ENCODE measurements at regions not wholly inside any gene's neighbourhood (a gene's known extent, or its start where the extent isn't known, plus 50 kb on each side); places are given as distances from the start of the nearest gene placed in this dataset.

DNA sequence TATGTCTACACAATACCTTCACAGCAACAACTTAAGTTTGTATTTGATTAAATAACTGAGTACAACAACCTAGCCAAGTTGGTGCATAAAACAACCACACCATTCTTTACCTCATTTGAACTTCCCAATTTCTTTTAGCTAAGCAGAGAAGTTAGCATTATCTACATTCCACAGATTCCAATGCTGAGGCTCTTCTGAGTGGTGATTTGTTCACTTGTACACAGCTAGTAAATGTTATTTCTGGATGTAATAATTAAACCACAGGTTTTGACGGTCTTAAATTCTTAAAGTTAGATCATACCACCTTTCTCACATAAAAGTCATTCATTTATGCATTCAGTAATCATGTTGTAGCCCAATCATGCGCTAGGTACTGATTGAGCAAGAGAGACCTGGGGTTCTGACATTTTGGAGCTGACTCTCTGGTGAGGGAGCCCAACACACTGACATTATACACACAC is 102.5 kb downstream of the SST start:
- peaks cover 34% of the 10 kb centered on the region for H3K27me3 Mint-ChIP-seq
- no peak for ATAC-seq (ENCODE audit: poor library complexity)
- no peaks in the 10 kb centered on the region for H3K4me1 ChIP-seq (ENCODE audit: insufficient read depth, low read length)
- H3K27ac Mint-ChIP-seq = no peak overlapping the region
- H3K36me3 Mint-ChIP-seq (ENCODE audit: low read depth) = no peaks in the 10 kb centered on the region
- H3K27me3 ChIP-seq (ENCODE audit: control insufficient read depth in 1 of 2, insufficient read depth in 2 of 2, low read length in 2 of 2) = peaks cover 0 to 11% of the 10 kb centered on the region in 2 experiments
- ChIA-PET CTCF (no interaction called here), POLR2A (no interaction called here)
- DNase-seq = no peak
- H3K36me3 ChIP-seq (ENCODE audit: insufficient read depth, low read length) = no peaks in the 10 kb centered on the region
- H3K4me1 Mint-ChIP-seq (ENCODE audit: low read depth) = no peaks in the 10 kb centered on the region
- no peak overlapping the region for H3K27ac ChIP-seq (ENCODE audit: low read depth in 1 of 2, low read length in 2 of 2)
- H3K4me3 ChIP-seq (ENCODE audit: low read length) = no peak overlapping the region
- no peak overlapping the region for H3K4me3 Mint-ChIP-seq
- intact Hi-C loops (cut with DNase I, micrococcal nuclease) = no loop called here
- no peaks in the 10 kb centered on the region for H3K9me3 ChIP-seq (ENCODE audit: control insufficient read depth in 1 of 2, insufficient read depth in 1 of 2, low read length in 2 of 2)
- TF ChIP-seq, protein P1, sequence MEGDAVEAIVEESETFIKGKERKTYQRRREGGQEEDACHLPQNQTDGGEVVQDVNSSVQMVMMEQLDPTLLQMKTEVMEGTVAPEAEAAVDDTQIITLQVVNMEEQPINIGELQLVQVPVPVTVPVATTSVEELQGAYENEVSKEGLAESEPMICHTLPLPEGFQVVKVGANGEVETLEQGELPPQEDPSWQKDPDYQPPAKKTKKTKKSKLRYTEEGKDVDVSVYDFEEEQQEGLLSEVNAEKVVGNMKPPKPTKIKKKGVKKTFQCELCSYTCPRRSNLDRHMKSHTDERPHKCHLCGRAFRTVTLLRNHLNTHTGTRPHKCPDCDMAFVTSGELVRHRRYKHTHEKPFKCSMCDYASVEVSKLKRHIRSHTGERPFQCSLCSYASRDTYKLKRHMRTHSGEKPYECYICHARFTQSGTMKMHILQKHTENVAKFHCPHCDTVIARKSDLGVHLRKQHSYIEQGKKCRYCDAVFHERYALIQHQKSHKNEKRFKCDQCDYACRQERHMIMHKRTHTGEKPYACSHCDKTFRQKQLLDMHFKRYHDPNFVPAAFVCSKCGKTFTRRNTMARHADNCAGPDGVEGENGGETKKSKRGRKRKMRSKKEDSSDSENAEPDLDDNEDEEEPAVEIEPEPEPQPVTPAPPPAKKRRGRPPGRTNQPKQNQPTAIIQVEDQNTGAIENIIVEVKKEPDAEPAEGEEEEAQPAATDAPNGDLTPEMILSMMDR (IDR thresholded peaks at IDR 0.05) = no peak
- no peaks in the 10 kb centered on the region for H3K9me3 Mint-ChIP-seq

DNA sequence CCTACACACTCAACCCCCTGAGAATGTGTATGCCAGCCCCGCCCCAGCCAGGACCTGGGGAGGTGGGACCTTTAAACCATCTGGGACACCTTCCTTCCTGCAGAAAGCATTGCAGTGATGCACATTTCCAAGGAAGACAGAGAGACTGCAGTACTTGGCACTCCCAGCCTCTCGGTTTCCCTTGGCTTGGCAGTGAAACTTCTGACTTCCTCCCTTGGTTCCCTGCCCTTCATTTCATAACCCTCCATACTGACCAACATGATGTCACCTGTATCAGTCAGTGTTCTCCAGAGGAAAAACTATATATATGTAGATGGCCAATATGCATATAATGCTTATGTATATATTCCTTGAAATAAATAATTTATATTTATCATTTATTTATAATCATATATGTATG is 103.2 kb downstream of the SST start:
- H3K9me3 ChIP-seq (ENCODE audit: control insufficient read depth in 1 of 2, insufficient read depth in 1 of 2, low read length in 2 of 2) = no peaks in the 10 kb centered on the region
- H3K27ac ChIP-seq (ENCODE audit: low read depth in 1 of 2, low read length in 2 of 2) = no peak overlapping the region
- no peaks in the 10 kb centered on the region for H3K36me3 ChIP-seq (ENCODE audit: insufficient read depth, low read length)
- ChIA-PET POLR2A (no interaction called here), CTCF (no interaction called here)
- Mint-ChIP-seq H3K27me3 (peaks cover 28% of the 10 kb centered on the region), H3K27ac (no peak overlapping the region), H3K9me3 (no peaks in the 10 kb centered on the region), H3K4me1 (ENCODE audit: low read depth) (no peaks in the 10 kb centered on the region), H3K36me3 (ENCODE audit: low read depth) (no peaks in the 10 kb centered on the region), H3K4me3 (no peak overlapping the region)
- intact Hi-C loops (cut with DNase I, micrococcal nuclease) = no loop called here
- peaks cover 0 to 11% of the 10 kb centered on the region in 2 experiments for H3K27me3 ChIP-seq (ENCODE audit: control insufficient read depth in 1 of 2, insufficient read depth in 2 of 2, low read length in 2 of 2)
- no peak overlapping the region for H3K4me3 ChIP-seq (ENCODE audit: low read length)
- TF ChIP-seq, protein P1 (IDR thresholded peaks at IDR 0.05) = no peak
- H3K4me1 ChIP-seq (ENCODE audit: insufficient read depth, low read length) = no peaks in the 10 kb centered on the region
- ATAC-seq (ENCODE audit: poor library complexity) = no peak
- DNase-seq = no peak

DNA sequence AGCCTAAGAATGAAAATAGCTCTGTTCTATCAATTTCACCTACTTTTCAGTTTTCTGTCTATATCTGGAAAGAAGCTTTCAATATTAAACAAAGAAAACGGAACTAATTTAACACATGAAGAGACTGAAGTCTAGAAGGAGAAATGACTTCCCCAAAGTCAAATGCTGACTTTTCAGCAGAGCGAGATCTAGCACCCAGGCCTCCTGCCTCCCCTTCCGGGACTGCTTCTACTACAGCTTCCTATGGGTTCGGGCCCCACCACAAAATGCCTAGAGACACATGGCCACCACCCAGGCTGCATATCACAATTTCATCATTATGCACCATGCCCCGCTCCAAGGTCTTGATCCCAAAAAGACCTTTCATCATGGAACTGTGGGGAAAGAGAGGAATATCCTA is 104.5 kb downstream of the SST start:
- Mint-ChIP-seq H3K27ac (no peak overlapping the region), H3K4me1 (ENCODE audit: low read depth) (no peaks in the 10 kb centered on the region), H3K27me3 (peaks cover 28% of the 10 kb centered on the region), H3K9me3 (no peaks in the 10 kb centered on the region), H3K36me3 (ENCODE audit: low read depth) (no peaks in the 10 kb centered on the region), H3K4me3 (no peak overlapping the region)
- ChIA-PET POLR2A (no interaction called here), CTCF (no interaction called here)
- TF ChIP-seq, protein P1 (IDR thresholded peaks at IDR 0.05) = no peak
- Histone ChIP-seq H3K27ac (ENCODE audit: low read depth in 1 of 2, low read length in 2 of 2) (no peak overlapping the region), H3K9me3 (ENCODE audit: control insufficient read depth in 1 of 2, insufficient read depth in 1 of 2, low read length in 2 of 2) (no peaks in the 10 kb centered on the region), H3K36me3 (ENCODE audit: insufficient read depth, low read length) (no peaks in the 10 kb centered on the region), H3K27me3 (ENCODE audit: control insufficient read depth in 1 of 2, insufficient read depth in 2 of 2, low read length in 2 of 2) (peaks cover 0 to 20% of the 10 kb centered on the region in 2 experiments), H3K4me1 (ENCODE audit: insufficient read depth, low read length) (no peaks in the 10 kb centered on the region), H3K4me3 (ENCODE audit: low read length) (no peak overlapping the region)
- DNase-seq (no peak), ATAC-seq (ENCODE audit: poor library complexity) (no peak)
- intact Hi-C loops (cut with DNase I, micrococcal nuclease) = no loop called here

Measured in CD4-positive, alpha-beta T cell (primary cell).